NCI-H2171 treated with DMSO at 0.1 percent for 48 hours (cell line): ENCODE measurements at regions not wholly inside any gene's neighbourhood (a gene's known extent, or its start where the extent isn't known, plus 50 kb on each side); places are given as distances from the start of the nearest gene placed in this dataset.
"Not testable (repeated sequence)": the region's sequence is repeated elsewhere in the genome, so short reads cannot be mapped to it uniquely, and the experiment has no call there.

Experiments
- DNase-seq: peaks from one replicate; lab custom pipeline; 2025; lab: John Stamatoyannopoulos, UW

DNA sequence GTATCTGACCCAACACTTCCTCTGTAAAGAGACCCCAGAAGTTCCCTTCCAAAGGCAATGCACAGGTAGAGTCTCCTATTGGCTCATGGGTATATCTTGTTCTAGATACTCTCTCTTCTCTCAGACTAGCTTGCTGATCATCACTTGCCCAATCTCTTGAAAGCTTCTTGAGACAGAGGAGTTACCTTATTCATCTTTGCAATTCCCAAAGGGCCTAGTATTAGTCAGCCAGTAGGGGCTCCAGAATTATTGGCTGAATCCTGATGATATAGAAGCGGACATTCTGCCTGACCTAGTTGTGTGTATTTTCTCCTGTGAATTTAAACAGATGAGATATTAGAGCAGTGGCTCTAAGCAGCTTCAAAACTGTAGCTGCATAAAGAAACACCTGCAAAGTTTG is 304.0 kb upstream of the KLF4 start:
- DNase-seq, result no peak

DNA sequence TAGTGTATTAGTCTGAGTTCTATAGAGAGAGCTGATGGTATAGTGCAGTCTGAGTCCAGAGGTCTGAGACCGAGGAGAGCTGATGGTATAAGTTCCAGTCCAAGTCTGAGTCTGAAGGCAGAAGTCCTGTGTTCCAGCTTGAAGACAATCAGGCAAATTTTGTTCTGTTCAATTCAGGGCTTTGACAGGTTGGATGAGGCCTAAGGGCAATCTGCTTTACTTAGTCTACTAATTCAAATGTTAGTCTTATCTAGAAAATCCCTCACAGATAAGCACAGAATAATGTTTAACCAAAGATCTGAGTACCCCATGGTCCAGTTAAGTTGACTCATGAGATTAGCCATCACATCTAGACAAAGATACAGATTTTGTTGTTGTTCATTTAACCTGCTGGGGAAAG is 303.0 kb upstream of the KLF4 start:
- no peak for DNase-seq

DNA sequence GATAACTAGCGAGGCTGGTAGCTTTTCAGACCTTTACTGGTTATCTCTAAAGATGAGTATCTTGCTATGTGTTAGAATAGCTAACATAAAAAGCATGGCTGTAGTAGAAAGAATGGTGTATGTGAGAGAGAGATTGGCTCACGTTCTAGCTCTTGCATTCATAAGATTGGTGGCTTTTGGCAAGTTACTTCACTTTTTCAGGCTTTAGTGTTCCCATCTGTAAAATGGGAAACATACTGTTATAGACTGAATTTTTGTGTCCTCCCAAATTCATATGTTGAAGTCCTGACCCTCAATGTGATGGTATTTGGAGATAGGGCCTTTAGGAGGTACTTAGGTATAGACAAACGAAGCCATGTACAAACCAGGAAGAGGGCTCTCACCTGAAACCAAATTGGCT is 302.4 kb upstream of the KLF4 start:
- DNase-seq, result no peak

DNA sequence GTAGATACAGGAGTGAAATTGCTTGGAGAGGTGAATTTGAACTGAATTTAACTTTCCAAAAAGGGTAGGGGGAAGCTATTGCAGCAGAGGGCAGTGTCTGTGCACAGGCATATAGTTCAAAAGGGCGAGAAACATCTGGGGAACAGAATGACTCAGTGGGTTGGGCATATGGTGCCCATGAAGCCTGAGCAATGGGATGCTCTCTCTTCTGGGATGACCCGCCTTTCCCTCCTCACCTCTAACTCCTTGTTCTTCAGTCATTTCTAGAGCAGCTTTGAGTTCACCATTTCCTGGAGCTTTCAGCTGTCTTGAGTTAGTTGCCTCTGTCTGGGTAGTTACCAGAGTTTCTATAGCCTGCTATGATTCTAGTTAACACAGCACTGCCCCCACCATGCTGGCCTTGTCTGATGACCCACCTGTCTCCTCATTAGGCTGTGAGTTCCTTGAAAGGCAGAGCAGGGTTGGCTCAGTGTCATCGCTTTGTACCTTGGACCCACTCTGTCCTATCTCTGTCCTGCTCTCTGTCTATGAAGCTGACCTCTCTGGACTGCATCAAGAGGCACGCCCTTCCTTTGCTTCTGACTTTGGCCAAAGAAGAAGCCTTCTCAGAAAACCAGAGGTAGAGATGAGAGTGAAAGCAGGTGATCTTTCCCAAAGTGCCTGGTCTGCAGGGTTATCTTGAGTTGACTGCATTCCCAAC is 299.6 kb upstream of the KLF4 start:
- no peak for DNase-seq

DNA sequence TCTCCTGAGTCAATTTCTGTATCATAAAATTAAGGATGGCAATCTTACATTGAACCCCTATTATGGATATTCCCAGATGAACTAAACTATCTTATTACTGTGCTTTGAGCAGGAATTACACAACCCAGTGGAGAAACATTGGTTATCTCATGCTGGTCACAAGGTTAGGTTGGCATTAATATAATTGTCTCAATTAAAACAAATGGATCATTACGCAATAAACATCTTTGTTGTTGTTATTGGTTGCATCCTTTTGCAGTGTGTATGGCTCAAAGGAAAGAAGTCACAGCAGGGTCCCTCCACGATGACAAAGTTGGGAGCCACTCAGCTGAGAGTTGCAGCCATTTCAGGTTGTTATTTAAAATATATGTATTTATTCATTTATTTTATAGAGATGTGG is 297.0 kb upstream of the KLF4 start:
- no peak for DNase-seq

DNA sequence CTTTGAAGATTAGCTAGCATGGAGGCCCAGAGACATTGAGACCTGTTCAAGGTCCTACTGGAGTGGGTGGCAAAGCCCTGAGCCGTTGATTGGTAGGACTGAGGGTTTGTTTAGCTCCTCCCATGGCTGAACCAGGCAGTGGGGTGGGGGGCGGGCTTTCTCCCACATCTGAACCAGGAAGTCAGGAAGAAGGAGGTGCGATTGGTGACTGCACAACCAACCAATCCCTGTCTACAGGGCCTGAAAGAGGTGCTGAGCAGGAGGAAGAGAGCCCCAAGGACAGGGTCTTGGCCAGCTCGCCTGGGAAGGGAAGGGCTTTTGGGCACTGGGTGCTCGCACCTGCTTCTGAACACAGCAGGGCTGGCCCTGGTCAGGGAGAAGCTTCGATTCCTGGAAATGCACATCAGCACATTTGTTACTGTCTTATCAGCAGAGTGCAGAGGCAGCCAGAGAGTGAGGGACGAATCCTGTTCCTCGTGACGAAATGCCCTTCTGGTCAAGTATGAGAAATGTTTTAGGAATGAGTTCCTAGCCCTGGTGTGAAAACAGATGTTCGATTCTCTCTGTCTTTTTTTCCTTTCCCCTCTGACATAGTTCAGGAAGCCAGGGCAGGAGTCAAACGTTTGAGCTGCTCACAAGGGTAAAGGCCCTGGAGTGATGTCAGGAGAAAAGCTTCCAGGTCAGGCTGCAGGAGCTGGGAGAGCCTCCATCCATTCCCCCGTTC is 294.8 kb upstream of the KLF4 start:
- no peak for DNase-seq

DNA sequence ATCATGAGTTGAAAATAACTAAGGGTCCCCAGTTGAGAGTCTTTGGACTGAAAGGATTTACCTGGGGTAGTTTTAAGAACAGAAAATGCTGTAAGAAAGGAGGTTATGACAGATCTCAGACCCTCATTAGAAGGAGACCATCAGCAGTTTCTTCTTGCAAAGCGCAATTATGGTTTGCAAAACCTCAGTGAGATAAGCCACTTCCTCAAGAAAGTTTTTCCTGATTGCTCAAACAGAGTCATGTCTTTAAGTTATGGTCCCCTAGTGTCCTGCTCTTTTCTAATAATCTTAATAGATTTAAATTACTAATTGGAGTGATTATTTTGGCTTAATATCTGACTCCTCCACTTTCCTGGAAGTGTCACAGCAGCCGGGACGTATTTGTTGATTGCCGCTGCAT is 293.2 kb upstream of the KLF4 start:
- no peak for DNase-seq

DNA sequence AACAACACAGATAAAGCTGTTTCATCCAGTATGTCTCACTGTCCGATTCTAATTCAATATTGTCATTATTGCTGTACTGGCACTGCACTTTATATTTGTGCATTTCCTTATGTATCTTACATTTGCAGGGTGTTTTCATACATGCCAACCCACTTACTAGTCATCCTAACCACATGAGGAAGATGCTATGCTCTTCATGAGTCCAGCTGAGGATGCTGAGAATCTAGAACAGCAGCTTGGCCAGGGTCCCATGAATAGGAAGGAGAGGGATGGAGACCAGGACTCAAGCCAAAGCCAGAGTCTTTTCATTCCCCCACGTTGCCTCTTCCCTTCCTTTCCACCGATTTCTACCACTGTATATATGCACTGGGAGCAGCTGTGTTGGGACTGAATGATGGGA is 292.8 kb upstream of the KLF4 start:
- no peak for DNase-seq

DNA sequence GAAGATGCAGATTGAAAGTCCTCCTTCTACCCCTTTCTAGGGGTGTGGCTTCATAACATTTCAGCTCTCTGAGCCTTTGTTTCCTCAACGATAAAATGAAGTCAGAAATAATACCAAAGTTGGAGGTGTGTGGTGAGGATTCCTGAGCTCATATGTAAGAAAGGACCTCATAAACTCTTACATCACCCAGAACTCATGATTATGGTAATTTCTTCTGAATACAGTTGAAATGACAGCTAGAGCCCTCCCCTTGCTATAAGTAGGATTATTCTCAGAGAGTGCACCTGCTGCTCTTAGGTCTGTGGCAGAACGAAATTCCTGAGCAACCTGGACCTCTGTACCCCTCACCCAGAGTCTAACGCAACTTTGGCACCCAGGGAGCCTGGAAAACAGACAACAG is 291.4 kb upstream of the KLF4 start:
- DNase-seq, result no peak

DNA sequence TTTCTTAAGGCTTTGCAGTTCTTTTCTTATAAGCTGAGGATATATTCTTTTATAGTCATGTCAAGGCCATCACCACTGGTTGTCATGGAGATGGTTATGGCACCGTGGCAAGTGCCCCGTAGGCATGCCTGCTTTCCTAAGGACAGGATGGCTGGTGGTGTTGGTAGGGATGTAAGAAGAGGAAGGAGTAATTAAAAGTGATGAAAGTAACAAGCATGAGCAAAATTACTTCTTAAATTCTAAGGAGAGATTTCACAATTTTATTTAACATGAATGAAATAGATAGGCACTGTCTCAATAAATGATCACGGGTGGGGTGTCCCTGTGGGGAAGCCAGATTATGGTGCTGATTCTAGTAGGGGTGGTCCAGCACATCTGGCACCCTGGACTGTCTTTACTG is 290.2 kb upstream of the KLF4 start:
- no peak for DNase-seq

DNA sequence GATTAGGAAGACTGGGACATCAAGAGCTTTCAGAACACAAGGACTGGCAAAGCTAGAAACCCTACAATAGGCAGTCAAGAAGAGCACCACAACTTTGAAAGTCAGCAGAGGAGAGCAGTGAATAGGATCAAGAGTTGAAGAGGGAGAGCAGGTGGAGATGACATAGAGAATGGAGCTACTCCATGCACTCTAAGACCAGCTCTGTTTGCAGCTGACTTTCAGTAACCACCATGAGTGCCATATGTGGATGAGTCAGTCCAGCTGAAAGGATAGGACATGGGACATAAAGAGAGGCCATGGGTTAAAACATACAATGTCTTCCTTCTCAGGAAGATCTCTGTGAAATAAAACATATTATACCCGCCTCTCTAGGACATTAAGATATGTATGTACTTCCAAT is 289.1 kb upstream of the KLF4 start:
- DNase-seq, result no peak

DNA sequence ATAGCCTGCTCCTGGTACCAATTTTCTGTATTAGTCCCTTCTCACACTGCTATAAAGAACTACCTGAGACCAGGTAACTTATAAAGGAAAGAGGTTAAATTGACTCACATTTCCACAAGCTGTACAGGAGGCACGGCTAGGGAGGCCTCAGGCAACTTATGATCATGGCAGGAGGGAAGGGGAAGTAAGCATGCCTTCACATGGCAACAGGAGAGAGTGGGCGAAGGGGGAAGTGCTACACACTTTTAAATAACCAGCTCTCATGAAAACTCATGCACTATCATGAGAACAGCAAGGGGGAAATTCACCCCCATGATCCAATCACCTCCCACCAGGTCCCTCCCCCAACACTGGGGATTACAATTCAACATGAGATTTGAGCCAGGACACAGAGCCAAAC is 284.5 kb upstream of the KLF4 start:
- not testable (repeated sequence) for DNase-seq

DNA sequence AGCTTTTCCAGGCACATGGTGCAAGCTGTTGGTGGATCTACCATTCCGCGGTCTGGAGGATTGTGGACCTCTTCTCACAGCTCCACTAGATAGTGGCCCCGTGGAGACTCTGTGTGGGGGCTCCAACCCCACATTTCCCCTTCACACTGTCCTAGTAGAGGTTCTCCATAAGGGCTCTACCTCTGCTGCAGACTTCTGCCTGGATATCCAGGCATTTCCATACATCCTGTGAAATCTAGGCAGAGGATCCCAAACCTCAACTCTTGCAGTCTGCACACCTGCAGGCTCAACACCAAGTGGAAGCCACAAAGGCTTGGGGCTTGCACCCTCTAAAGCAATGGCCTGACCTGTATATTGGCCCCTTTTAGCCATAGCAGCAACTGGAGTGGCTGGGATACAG is 283.4 kb upstream of the KLF4 start:
- no peak for DNase-seq

DNA sequence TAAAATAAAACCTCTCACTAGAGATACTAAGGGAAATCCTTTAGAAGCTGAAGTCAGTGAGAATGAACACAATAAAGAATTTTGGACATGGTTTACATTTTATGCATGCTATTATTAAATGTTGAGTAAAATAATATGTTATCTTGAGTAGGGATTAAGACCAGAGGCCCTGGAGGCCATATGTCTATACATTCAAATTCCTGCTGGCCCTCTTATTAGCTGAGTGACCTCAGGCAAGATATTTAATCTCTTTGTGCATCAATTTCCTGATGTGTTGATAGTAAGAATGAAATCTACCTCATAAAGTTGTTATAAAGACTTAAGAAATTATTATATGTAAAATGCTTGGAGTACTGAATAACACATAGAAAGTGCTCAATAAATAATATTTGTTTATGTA is 281.1 kb upstream of the KLF4 start:
- DNase-seq, result no peak

DNA sequence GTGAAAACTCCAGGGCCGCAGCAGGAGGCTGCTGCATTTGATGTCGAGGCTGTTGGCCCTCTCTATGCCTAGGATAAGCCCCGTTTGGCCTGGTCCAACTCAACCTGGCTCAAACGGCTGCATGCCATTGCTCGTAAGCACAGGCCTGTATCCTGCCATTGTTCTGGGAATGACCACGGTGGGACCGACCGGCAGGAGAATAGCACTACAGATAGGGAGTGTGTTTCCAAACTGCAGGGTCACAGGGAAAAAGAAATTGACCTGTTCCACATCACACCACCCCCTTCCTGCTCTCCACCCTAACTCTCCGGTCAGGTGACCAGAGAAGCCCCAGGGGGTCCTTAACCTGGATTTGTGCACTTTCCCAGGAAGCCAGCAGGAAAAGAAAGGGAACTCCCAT is 278.7 kb upstream of the KLF4 start:
- no peak for DNase-seq

DNA sequence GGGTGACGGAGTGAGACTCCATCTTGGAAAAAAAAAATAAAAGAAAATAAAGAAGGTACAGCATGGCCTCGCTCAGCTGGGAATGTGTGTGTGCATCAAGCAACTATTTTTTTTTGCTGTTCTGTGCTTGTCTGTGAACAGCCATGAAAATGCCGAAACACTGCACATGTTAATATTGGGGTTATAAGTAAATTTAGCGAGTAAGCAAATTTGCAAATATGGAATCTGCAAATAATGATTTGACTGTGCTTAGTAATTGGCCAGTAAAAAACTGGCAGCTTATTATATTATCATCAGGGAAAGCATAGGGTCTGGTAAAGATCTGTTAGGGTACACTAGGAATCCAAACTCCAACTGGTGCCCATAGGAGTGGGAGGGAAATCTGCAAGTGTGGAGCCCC is 278.1 kb upstream of the KLF4 start:
- DNase-seq, result no peak

DNA sequence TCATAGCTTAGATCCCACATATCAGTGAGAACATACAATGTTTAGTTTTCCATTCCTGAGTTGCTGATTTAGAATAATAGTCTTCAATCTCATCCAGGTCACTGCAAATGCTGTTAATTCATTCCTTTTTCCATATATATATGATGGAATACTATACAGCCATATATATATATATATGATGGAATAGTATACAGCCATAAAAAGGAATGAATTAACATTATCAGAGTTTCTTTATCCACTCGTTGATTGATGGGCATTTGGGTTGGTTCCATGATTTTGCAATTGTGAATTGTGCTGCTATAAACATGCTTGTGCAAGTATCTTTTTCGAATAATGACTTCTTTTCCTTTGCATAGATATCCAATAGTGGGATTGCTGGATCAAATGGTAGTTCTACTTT is 273.9 kb upstream of the KLF4 start:
- not testable (repeated sequence) for DNase-seq

DNA sequence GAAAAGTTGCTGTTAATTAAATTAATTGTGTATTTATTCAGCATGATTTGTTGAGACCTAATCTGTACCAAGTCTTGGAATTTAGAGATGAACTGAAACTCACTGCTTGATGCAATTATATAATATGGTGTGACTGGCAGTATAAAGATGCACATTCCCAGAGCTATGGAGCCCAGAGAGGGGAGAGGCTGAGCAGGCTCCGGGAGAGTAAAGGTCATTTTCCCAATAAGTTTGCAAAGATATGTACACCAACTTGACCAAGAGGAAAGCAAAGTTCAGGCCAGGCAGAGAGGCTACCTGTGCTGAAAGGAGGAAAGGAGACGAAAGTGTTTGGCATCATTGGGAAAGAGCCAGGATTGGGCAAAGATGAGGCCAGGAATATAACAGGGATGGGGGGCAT is 271.7 kb upstream of the KLF4 start:
- no peak for DNase-seq

DNA sequence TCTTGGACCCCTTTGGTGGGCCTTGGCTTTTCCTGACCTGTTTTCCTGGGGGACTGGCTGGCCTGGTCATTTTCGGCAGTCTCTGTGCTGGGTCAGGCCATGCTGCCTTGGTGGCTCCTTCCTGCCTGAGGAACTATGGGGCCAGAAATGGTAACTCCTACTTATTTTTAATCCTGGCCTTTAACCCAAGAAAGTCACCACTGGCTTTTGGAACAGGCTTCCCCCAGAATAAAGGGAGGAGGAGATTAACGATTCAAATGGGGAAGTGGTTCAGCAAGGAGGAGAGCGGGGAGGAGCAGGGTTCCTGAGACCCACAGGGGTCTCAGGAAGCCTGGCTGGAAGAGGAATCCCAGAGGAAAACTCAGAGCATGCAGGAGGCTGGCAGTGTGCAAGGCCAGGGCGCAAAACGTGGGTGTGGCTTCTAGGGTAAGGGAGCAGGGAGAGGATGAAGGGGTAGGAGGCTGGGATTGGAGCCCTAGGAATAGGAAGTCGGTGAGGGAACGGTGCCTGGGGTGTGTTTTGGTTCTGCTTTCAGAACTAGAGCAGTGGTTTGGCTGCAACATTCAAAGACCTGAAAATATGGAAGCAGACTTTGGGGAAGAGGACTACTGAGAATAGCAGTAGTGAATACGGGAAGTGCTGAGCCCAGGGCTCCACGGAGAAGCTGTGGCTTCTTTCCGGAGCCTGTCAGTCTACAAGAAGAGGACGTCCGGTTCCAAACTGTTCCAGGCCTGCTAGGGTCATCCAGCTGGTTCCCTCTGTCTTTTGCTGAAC is 271.1 kb upstream of the KLF4 start:
- no peak for DNase-seq

DNA sequence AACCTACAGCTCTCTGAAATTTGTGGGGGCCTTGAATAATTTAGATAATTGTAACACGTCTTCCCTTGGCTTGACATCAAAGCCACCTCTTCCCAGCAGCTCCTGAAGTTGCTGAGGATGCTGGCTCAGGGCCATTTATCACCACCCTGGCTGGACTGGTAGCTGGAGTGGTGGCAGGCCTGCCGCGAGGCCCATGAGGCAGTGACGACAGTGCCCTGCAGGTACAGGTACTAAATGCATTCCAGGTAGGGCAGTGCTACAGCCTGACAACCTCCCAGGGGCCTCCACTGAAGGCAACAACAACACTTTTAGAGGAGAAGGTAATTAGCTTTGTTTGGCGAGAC is 270.2 kb upstream of the KLF4 start:
- DNase-seq, result no peak

DNA sequence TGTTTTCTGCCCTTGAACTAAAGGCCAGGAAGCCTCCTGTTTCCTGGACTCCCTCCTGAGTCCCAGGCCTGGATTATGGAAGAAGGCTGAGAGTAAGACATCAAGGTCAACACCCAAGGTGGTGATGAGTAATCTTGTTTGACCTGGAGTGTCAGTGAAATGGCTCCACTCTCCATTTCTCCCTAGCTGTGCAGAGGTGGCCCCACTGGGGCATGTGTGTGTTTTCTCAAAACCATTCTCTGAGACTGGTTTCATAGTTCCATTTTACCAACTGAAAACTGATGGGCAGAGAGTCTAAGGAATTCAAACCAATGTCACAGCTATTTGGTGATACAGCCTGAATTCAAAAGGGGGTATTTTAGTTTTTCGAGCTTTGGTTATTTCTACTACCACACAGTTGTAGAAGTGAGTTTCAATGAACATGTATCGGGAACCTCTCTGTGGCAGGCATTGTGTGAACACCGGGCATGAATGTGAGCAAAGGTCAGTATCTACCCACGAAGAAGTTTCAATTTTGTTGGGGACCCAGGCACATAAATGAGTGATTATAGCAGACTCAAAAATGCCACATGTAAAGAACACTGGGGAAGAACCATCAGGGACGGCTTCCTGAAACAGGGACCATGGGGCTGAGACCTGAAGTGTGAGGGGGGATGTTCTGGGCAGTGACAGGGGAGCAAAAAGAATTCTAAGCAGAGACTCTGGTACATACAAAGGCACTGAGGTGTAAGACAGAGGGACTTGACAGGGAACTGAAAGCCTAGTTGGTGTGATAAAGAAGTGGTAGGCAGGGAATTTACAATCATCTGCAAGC is 269.6 kb upstream of the KLF4 start:
- DNase-seq, result no peak

DNA sequence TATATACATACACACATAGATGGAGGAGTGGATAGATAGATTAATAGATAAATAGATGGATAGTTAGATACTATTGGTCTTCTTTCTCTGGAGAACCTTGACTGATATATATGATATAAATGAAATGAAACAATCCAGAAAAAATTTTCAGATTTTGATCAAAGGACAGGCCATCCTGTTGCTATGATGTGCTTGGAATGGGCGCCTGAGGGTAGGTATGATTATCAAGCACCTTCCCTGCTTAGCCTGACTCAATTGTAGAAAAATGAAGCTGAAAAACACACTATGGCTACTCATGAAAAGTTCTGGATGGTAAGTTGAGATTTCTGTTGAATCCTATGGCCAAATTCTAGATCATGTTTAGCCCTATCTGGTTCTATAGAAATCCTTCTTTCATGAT is 266.5 kb upstream of the KLF4 start:
- no peak for DNase-seq

DNA sequence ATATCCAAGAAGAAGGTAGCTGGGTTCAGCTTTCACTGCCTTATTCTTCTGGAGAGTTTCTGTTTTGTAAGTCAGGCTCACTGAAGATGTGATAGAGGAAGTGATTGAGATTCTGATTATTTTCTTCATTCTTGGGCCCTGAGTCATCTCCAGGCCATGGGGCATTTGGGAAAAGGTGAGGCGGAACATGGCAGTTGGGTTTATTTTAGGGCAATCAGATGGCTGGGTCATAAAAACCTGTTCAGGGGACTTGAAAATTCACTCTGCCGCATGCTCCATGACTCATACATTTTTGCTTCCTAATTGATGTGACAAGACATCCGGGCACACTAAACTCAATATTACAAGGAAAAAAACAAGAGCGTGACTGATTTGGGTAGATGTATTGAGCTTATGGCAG is 265.7 kb upstream of the KLF4 start:
- DNase-seq, result no peak
